ENCODE measurements at regions not wholly inside any gene's neighbourhood (a gene's known extent, or its start where the extent isn't known, plus 50 kb on each side); places are given as distances from the start of the nearest gene placed in this dataset.
A peak's percentile ranks its signal among the peaks of the same experiment; 100 is the strongest.

GRCh38 chr20:24813080-24813479, 136.0 kb upstream of the CST7 start:
- DNase-seq (ENCODE audit: low spot score): no peak

- DNase-seq (ENCODE audit: low spot score): no peak
Observed at GRCh38 chr20:24813496-24813895, 135.6 kb upstream of the CST7 start.

GRCh38 chr20:24813936-24814335, 135.1 kb upstream of the CST7 start:
- no peak for DNase-seq (ENCODE audit: low spot score)

- no peak for DNase-seq (ENCODE audit: low spot score)
Observed at GRCh38 chr20:24814556-24815195, 134.4 kb upstream of the CST7 start.

- no peak for DNase-seq (ENCODE audit: low spot score)
Observed at GRCh38 chr20:24815196-24815815, 133.8 kb upstream of the CST7 start.

- no peak for DNase-seq (ENCODE audit: low spot score)
Observed at GRCh38 chr20:24815931-24816330, 133.1 kb upstream of the CST7 start.

GRCh38 chr20:24816431-24816830, 132.6 kb upstream of the CST7 start:
- DNase-seq (ENCODE audit: low spot score): no peak

- DNase-seq (ENCODE audit: low spot score): no peak
Observed at GRCh38 chr20:24816907-24817306, 132.2 kb upstream of the CST7 start.

- no peak for DNase-seq (ENCODE audit: low spot score)
Observed at GRCh38 chr20:24817351-24817750, 131.7 kb upstream of the CST7 start.

- no peak for DNase-seq (ENCODE audit: low spot score)
Observed at GRCh38 chr20:24818056-24818455, 131.0 kb upstream of the CST7 start.

- DNase-seq (ENCODE audit: low spot score): no peak
Observed at GRCh38 chr20:24819331-24819965, 129.6 kb upstream of the CST7 start.

- DNase-seq (ENCODE audit: low spot score): no peak
Observed at GRCh38 chr20:24820345-24820744, 128.7 kb upstream of the CST7 start.

- peak; percentile 60 for DNase-seq (ENCODE audit: low spot score)
Observed at GRCh38 chr20:24821391-24821790, 127.7 kb upstream of the CST7 start.

- DNase-seq (ENCODE audit: low spot score): no peak
Observed at GRCh38 chr20:24823176-24823784, 125.8 kb upstream of the CST7 start.

- DNase-seq (ENCODE audit: low spot score): peak; percentile 41
Observed at GRCh38 chr20:24823989-24824693, 124.9 kb upstream of the CST7 start.

- DNase-seq (ENCODE audit: low spot score): peak; percentile 39
Observed at GRCh38 chr20:24825591-24825990, 123.5 kb upstream of the CST7 start.

- peak; percentile 55 for DNase-seq (ENCODE audit: low spot score)
Observed at GRCh38 chr20:24827603-24828295, 121.3 kb upstream of the CST7 start.

- no peak for DNase-seq (ENCODE audit: low spot score)
Observed at GRCh38 chr20:24828992-24829648, 119.9 kb upstream of the CST7 start.

GRCh38 chr20:24829649-24830370, 119.3 kb upstream of the CST7 start:
- no peak for DNase-seq (ENCODE audit: low spot score)

- no peak for DNase-seq (ENCODE audit: low spot score)
Observed at GRCh38 chr20:24830649-24831048, 118.4 kb upstream of the CST7 start.

All from mesenteric fat pad (tissue), 1 donor.